Astrocyte (in vitro differentiated cells and primary cell): ENCODE measurements at regions not wholly inside any gene's neighbourhood (a gene's known extent, or its start where the extent isn't known, plus 50 kb on each side); places are given as distances from the start of the nearest gene placed in this dataset.
A peak's percentile ranks its signal among the peaks of the same experiment; 100 is the strongest.

Source experiments
- DNase-seq: peaks from one replicate; pipeline ENCODE4 v3.0.0-alpha.2; 2010; ENCODE audit warnings: low read depth
- FAIRE-seq: peaks from 2 replicates; lab custom pipeline; 2011; peaks lifted over from hg19 to GRCh38; lab: Jason Lieb, UNC
- H2AFZ ChIP-seq: 2 replicates; pipeline ENCODE4 v1.6.0; 2012; ENCODE audit warnings: low read depth, low read length, inconsistent platforms
- H3K27ac ChIP-seq: 2 replicates; pipeline ENCODE4 v1.5.1; 2011; ENCODE audit warnings: low read depth, low read length, inconsistent platforms
- H3K27me3 ChIP-seq: 2 replicates; pipeline ENCODE4 v1.6.0; 2011; ENCODE audit warnings: low read length, inconsistent platforms; ENCODE audit not compliant: insufficient read depth
- H3K36me3 ChIP-seq: 2 replicates; pipeline ENCODE4 v1.5.1; 2011; ENCODE audit warnings: low read length, inconsistent platforms; ENCODE audit not compliant: insufficient read depth
- H3K4me1 ChIP-seq: 2 replicates; pipeline ENCODE4 v1.5.1; 2011; ENCODE audit warnings: low read length, inconsistent platforms; ENCODE audit not compliant: insufficient read depth
- H3K4me2 ChIP-seq: 2 replicates; pipeline ENCODE4 v1.6.0; 2012; ENCODE audit warnings: low read length, inconsistent platforms
- H3K4me3 ChIP-seq: 2 replicates; pipeline ENCODE4 v1.5.1; 2011; ENCODE audit warnings: low read depth, mild to moderate bottlenecking, low read length, inconsistent platforms; ENCODE audit not compliant: insufficient read depth
- H3K79me2 ChIP-seq: 2 replicates; pipeline ENCODE4 v1.6.0; 2012; ENCODE audit warnings: mild to moderate bottlenecking, low read length, inconsistent platforms; ENCODE audit not compliant: insufficient read depth
- H3K9ac ChIP-seq: 2 replicates; pipeline ENCODE4 v1.6.0; 2012; ENCODE audit warnings: mild to moderate bottlenecking, low read length, inconsistent platforms
- H3K9me3 ChIP-seq: 2 replicates; pipeline ENCODE4 v1.5.1; 2012; ENCODE audit warnings: low read depth, mild to moderate bottlenecking, low read length, inconsistent platforms; ENCODE audit not compliant: insufficient read depth
- H4K20me1 ChIP-seq: 2 replicates; pipeline ENCODE4 v1.6.0; 2012; ENCODE audit warnings: low read length, inconsistent platforms; ENCODE audit not compliant: insufficient read depth
- H3K27ac Mint-ChIP-seq: one replicate; pipeline ENCODE4 v1.8.0; 2021; ENCODE audit warnings: mild to moderate bottlenecking, mixed read lengths; ENCODE audit not compliant: unreplicated experiment
- H3K27me3 Mint-ChIP-seq: one replicate; pipeline ENCODE4 v1.8.0; 2021; ENCODE audit warnings: low read depth, mixed read lengths; ENCODE audit not compliant: unreplicated experiment
- H3K36me3 Mint-ChIP-seq: one replicate; pipeline ENCODE4 v1.8.0; 2021; ENCODE audit warnings: low read depth, mixed read lengths; ENCODE audit not compliant: unreplicated experiment
- H3K4me1 Mint-ChIP-seq: one replicate; pipeline ENCODE4 v1.8.0; 2021; ENCODE audit warnings: low read depth, mixed read lengths; ENCODE audit not compliant: unreplicated experiment
- H3K4me3 Mint-ChIP-seq: one replicate; pipeline ENCODE4 v1.8.0; 2021; ENCODE audit warnings: mild to moderate bottlenecking, moderate library complexity, mixed read lengths; ENCODE audit not compliant: unreplicated experiment
- H3K9me3 Mint-ChIP-seq: one replicate; pipeline ENCODE4 v1.8.0; 2021; ENCODE audit warnings: mild to moderate bottlenecking, mixed read lengths; ENCODE audit not compliant: unreplicated experiment
- CTCF ChIP-seq: IDR thresholded peaks from 2 replicates; pipeline ENCODE4 v1.5.1; 2011; ENCODE audit warnings: low read depth, mild to moderate bottlenecking, inconsistent platforms, low read length, moderate library complexity; ENCODE audit not compliant: insufficient read depth
- EZH2 ChIP-seq: IDR thresholded peaks from 2 replicates; pipeline ENCODE4 v1.6.1; 2012; ENCODE audit warnings: mild to moderate bottlenecking, low read length, inconsistent platforms; ENCODE audit not compliant: insufficient read depth

GRCh38 chr7:35869810-35870209 lies 69.0 kb downstream of the SEPTIN7 start:
- Histone ChIP-seq H3K79me2 (peaks cover 50% of the 10 kb centered on the region), H2AFZ (no peak overlapping the region), H3K27ac (peak overlapping the region; percentile 44), H3K36me3 (peaks cover 18% of the 10 kb centered on the region), H3K4me2 (no peak overlapping the region), H3K9me3 (no peaks in the 10 kb centered on the region), H3K4me1 (peaks cover 4% of the 10 kb centered on the region), H3K27me3 (no peaks in the 10 kb centered on the region), H3K4me3 (no peak overlapping the region), H4K20me1 (peaks cover 16% of the 10 kb centered on the region), H3K9ac (no peak overlapping the region)
- Mint-ChIP-seq H3K27me3 (no peaks in the 10 kb centered on the region), H3K36me3 (peaks cover 11% of the 10 kb centered on the region), H3K9me3 (no peaks in the 10 kb centered on the region), H3K4me1 (peaks cover 6% of the 10 kb centered on the region), H3K4me3 (no peak overlapping the region), H3K27ac (no peak overlapping the region)
- no peak for TF ChIP-seq EZH2
- DNase-seq: peak; percentile 32
- FAIRE-seq: no peak

DNA sequence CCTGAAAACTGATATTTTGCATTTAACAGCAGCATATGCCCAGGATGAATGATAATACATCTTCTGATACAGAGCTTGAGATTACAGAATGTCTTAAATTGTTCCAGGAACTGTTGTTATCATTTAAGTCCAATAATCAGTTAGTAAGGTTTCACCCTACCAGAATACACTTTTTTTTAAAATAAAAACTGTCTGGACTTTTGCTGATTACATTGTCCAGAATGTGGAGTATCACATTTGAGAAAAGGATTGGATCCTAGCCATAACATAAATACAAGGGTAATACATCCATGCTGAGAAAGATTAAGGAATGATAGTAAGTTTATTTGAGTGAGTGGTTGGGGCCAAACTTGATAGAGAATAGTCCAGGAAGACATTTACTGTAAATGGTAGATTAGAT lies 71.0 kb downstream of the SEPTIN7 start:
- H3K4me3 ChIP-seq: no peak overlapping the region
- H3K9ac ChIP-seq: no peak overlapping the region
- H3K4me1 ChIP-seq: peaks cover 4% of the 10 kb centered on the region
- Mint-ChIP-seq H3K4me1 (peaks cover 15% of the 10 kb centered on the region), H3K27ac (no peak overlapping the region), H3K9me3 (no peaks in the 10 kb centered on the region), H3K27me3 (no peaks in the 10 kb centered on the region), H3K36me3 (peaks cover 8% of the 10 kb centered on the region), H3K4me3 (no peak overlapping the region)
- no peak for FAIRE-seq
- no peak for DNase-seq
- H3K9me3 ChIP-seq: no peaks in the 10 kb centered on the region
- no peaks in the 10 kb centered on the region for H3K27me3 ChIP-seq
- H2AFZ ChIP-seq: no peak overlapping the region
- peaks cover 47% of the 10 kb centered on the region for H3K79me2 ChIP-seq
- no peak overlapping the region for H3K4me2 ChIP-seq
- TF ChIP-seq CTCF (no peak), EZH2 (no peak)
- H3K27ac ChIP-seq: no peak overlapping the region
- H3K36me3 ChIP-seq: peaks cover 16% of the 10 kb centered on the region
- peaks cover 16% of the 10 kb centered on the region for H4K20me1 ChIP-seq

DNA sequence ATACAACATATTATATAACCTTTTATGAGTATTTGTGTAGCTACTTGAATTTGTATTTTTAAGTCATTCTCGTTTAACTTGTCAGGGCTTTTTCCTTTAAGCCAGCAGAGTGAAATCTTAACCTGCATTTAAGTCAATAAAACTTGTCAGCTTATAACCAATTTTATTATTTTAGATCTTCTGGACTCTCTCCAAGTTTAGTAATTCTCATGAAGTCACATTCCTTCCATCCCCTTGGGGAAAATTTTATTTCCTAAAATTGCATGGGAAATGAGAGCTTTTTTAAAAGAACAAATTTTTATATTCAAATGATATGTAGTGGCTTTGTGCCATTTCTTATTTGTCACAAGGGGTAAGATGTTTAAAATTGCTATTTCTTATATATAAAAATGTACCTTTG lies 74.0 kb downstream of the SEPTIN7 start:
- H3K27me3 ChIP-seq: no peaks in the 10 kb centered on the region
- Mint-ChIP-seq H3K4me1 (peaks cover 28% of the 10 kb centered on the region), H3K9me3 (no peaks in the 10 kb centered on the region), H3K27ac (no peak overlapping the region), H3K36me3 (peaks cover 6% of the 10 kb centered on the region), H3K4me3 (no peak overlapping the region), H3K27me3 (no peaks in the 10 kb centered on the region)
- no peak overlapping the region for H2AFZ ChIP-seq
- no peak overlapping the region for H3K4me2 ChIP-seq
- no peak for TF ChIP-seq CTCF
- TF ChIP-seq EZH2: no peak
- H3K4me1 ChIP-seq: peaks cover 4% of the 10 kb centered on the region
- no peak for DNase-seq
- no peak for FAIRE-seq
- H3K27ac ChIP-seq: peak overlapping the region; percentile 41
- H3K9me3 ChIP-seq: no peaks in the 10 kb centered on the region
- peaks cover 16% of the 10 kb centered on the region for H3K36me3 ChIP-seq
- H4K20me1 ChIP-seq: peaks cover 6% of the 10 kb centered on the region
- H3K79me2 ChIP-seq: peaks cover 33% of the 10 kb centered on the region
- no peak overlapping the region for H3K4me3 ChIP-seq
- H3K9ac ChIP-seq: no peak overlapping the region
